GM21390 (cell line): ENCODE measurements at regions not wholly inside any gene's neighbourhood (a gene's known extent, or its start where the extent isn't known, plus 50 kb on each side); places are given as distances from the start of the nearest gene placed in this dataset.
"Not testable (repeated sequence)": the region's sequence is repeated elsewhere in the genome, so short reads cannot be mapped to it uniquely, and the experiment has no call there.

Experiments
- ATAC-seq: cut with Tn5 transposase; IDR thresholded peaks from one replicate; pipeline ENCODE4 v1.9.1; 2021; ENCODE audit not compliant: unreplicated experiment

GRCh38 chr16:61435346-61435745 lies 600.9 kb downstream of the CDH8 start:
- ATAC-seq, result no peak

GRCh38 chr16:61432421-61432820 lies 603.8 kb downstream of the CDH8 start:
- ATAC-seq, result no peak

GRCh38 chr16:61421111-61421510 lies 615.1 kb downstream of the CDH8 start:
- ATAC-seq, result no peak

- no peak for ATAC-seq
These were observed 616.4 kb downstream of the CDH8 start for GRCh38 chr16:61419791-61420190.

- not testable (repeated sequence) for ATAC-seq
These were observed 617.4 kb downstream of the CDH8 start for GRCh38 chr16:61418802-61419201.

GRCh38 chr16:61415126-61415525 lies 621.1 kb downstream of the CDH8 start:
- ATAC-seq, result no peak

GRCh38 chr16:61413021-61413420 lies 623.2 kb downstream of the CDH8 start:
- ATAC-seq, result no peak

GRCh38 chr16:61412562-61412961 lies 623.7 kb downstream of the CDH8 start:
- ATAC-seq, result no peak

GRCh38 chr16:61409604-61410003 lies 626.6 kb downstream of the CDH8 start:
- no peak for ATAC-seq

GRCh38 chr16:61403386-61403785 lies 632.9 kb downstream of the CDH8 start:
- ATAC-seq, result no peak

- no peak for ATAC-seq
These were observed 644.3 kb downstream of the CDH8 start for GRCh38 chr16:61391896-61392295.

GRCh38 chr16:61390965-61391637 lies 645.1 kb downstream of the CDH8 start:
- ATAC-seq, result no peak

GRCh38 chr16:61385392-61386071 lies 650.7 kb downstream of the CDH8 start:
- no peak for ATAC-seq

- no peak for ATAC-seq
These were observed 653.8 kb downstream of the CDH8 start for GRCh38 chr16:61382435-61382834.

- ATAC-seq, result no peak
These were observed 656.9 kb downstream of the CDH8 start for GRCh38 chr16:61379311-61379710.

GRCh38 chr16:61374071-61374470 lies 662.2 kb downstream of the CDH8 start:
- ATAC-seq, result no peak

- ATAC-seq, result no peak
These were observed 664.4 kb downstream of the CDH8 start for GRCh38 chr16:61371881-61372280.

GRCh38 chr16:61371388-61371787 lies 664.9 kb downstream of the CDH8 start:
- ATAC-seq, result no peak

GRCh38 chr16:61370564-61370963 lies 665.7 kb downstream of the CDH8 start:
- ATAC-seq, result no peak

GRCh38 chr16:61366006-61366405 lies 670.2 kb downstream of the CDH8 start:
- ATAC-seq, result no peak

GRCh38 chr16:61364990-61365389 lies 671.2 kb downstream of the CDH8 start:
- ATAC-seq, result no peak

- no peak for ATAC-seq
These were observed 673.7 kb downstream of the CDH8 start for GRCh38 chr16:61362585-61362984.

- ATAC-seq, result no peak
These were observed 691.4 kb downstream of the CDH8 start for GRCh38 chr16:61344791-61345190.
